Type B pancreatic cell (in vitro differentiated cells): ENCODE measurements at regions not wholly inside any gene's neighbourhood (a gene's known extent, or its start where the extent isn't known, plus 50 kb on each side); places are given as distances from the start of the nearest gene placed in this dataset.

Source experiments
- DNase-seq: peaks from one replicate; pipeline ENCODE4 v3.0.0; 2021; ENCODE audit warnings: mixed read lengths; ENCODE audit not compliant: unreplicated experiment; ENCODE audit errors: extremely low spot score
- H3K27ac Mint-ChIP-seq: 2 replicates; pipeline ENCODE4 v1.8.0; 2021; ENCODE audit warnings: mild to moderate bottlenecking, mixed read lengths
- H3K27me3 Mint-ChIP-seq: 2 replicates; pipeline ENCODE4 v1.8.0; 2021; ENCODE audit warnings: mixed read lengths
- H3K36me3 Mint-ChIP-seq: 2 replicates; pipeline ENCODE4 v1.8.0; 2021; ENCODE audit warnings: mixed read lengths
- H3K4me1 Mint-ChIP-seq: one replicate; pipeline ENCODE4 v1.8.0; 2021; ENCODE audit warnings: mixed read lengths; ENCODE audit not compliant: unreplicated experiment
- H3K4me3 Mint-ChIP-seq: 2 replicates; pipeline ENCODE4 v1.8.0; 2021; ENCODE audit warnings: mild to moderate bottlenecking, mixed read lengths
- H3K9me3 Mint-ChIP-seq: 2 replicates; pipeline ENCODE4 v1.8.0; 2021; ENCODE audit warnings: mixed read lengths
- TF ChIP-seq, protein P1 (sequence below): fragments of 200-600 bp; sonication (generic); conservative IDR thresholded peaks from 2 replicates; pipeline ENCODE4 v1.5.0; 2021; ENCODE audit warnings: antibody characterized with exemption, mild to moderate bottlenecking

- DNase-seq, result no peak
- H3K27ac Mint-ChIP-seq, result no peak overlapping the region
- H3K4me3 Mint-ChIP-seq, result no peak overlapping the region
- TF ChIP-seq, protein P1, sequence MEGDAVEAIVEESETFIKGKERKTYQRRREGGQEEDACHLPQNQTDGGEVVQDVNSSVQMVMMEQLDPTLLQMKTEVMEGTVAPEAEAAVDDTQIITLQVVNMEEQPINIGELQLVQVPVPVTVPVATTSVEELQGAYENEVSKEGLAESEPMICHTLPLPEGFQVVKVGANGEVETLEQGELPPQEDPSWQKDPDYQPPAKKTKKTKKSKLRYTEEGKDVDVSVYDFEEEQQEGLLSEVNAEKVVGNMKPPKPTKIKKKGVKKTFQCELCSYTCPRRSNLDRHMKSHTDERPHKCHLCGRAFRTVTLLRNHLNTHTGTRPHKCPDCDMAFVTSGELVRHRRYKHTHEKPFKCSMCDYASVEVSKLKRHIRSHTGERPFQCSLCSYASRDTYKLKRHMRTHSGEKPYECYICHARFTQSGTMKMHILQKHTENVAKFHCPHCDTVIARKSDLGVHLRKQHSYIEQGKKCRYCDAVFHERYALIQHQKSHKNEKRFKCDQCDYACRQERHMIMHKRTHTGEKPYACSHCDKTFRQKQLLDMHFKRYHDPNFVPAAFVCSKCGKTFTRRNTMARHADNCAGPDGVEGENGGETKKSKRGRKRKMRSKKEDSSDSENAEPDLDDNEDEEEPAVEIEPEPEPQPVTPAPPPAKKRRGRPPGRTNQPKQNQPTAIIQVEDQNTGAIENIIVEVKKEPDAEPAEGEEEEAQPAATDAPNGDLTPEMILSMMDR, result no peak
- H3K36me3 Mint-ChIP-seq, result no peaks in the 10 kb centered on the region
- H3K4me1 Mint-ChIP-seq, result no peaks in the 10 kb centered on the region
- H3K9me3 Mint-ChIP-seq, result no peaks in the 10 kb centered on the region
- peaks cover 3% of the 10 kb centered on the region for H3K27me3 Mint-ChIP-seq
Observed at GRCh38 chr22:47694536-47695130, 932.2 kb downstream of the TBC1D22A start.

GRCh38 chr22:47693606-47694005 is 931.2 kb downstream of the TBC1D22A start:
- Mint-ChIP-seq H3K27me3 (peaks cover 3% of the 10 kb centered on the region), H3K4me1 (no peaks in the 10 kb centered on the region), H3K36me3 (no peaks in the 10 kb centered on the region), H3K27ac (no peak overlapping the region), H3K9me3 (no peaks in the 10 kb centered on the region), H3K4me3 (no peak overlapping the region)
- TF ChIP-seq, protein P1, result no peak
- DNase-seq, result peak; percentile 37

DNA sequence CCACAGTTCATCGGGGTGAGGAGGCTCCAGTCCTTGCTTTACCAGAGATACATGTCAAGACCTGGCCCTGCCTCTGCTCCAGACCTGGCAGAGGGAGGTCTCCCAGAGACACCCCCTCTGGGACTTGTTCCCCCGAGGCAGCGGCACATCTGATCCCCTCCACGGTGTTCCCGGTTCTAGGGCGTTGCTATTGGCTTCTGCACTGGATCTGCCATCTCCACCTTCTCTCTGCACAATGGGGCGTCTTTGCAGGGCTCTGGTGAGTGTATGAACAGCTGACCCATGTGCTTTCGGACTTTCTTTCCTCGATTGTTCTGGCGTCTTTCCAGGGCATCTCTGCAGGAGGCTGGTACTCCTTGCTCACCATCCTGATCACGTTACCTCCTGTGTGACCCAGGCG is 930.4 kb downstream of the TBC1D22A start:
- peaks cover 3% of the 10 kb centered on the region for H3K27me3 Mint-ChIP-seq
- H3K4me3 Mint-ChIP-seq, result no peak overlapping the region
- H3K27ac Mint-ChIP-seq, result no peak overlapping the region
- H3K36me3 Mint-ChIP-seq, result no peaks in the 10 kb centered on the region
- H3K4me1 Mint-ChIP-seq, result no peaks in the 10 kb centered on the region
- TF ChIP-seq, protein P1, result no peak
- peak; percentile 48 for DNase-seq
- H3K9me3 Mint-ChIP-seq, result no peaks in the 10 kb centered on the region

GRCh38 chr22:47691152-47691895 is 928.9 kb downstream of the TBC1D22A start:
- Mint-ChIP-seq H3K4me1 (no peaks in the 10 kb centered on the region), H3K9me3 (no peaks in the 10 kb centered on the region), H3K4me3 (no peak overlapping the region), H3K27ac (no peak overlapping the region), H3K27me3 (peaks cover 3% of the 10 kb centered on the region), H3K36me3 (no peaks in the 10 kb centered on the region)
- peak; percentile 43 for DNase-seq
- TF ChIP-seq, protein P1, result no peak

DNA sequence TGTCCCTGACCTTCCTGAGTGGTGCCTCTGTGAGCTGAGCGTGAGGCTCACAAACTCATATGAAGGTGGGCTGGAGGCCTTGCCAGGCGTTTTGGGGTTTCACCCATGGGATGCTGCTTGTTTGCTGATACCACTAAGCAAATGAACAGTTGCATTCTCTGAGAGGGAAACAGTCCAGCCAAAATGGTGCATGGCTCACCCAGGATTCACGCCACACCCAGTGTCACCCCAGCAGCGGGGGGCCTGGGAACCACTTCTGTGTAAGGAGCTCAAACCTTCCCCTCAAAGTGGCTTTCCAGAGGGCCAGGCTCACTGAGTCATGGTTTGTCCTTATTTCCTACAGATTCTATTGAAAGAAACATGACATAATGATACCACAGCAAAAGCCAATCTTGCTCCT is 928.1 kb downstream of the TBC1D22A start:
- Mint-ChIP-seq H3K36me3 (no peaks in the 10 kb centered on the region), H3K4me3 (no peak overlapping the region), H3K4me1 (no peaks in the 10 kb centered on the region), H3K9me3 (no peaks in the 10 kb centered on the region), H3K27me3 (peaks cover 3% of the 10 kb centered on the region), H3K27ac (no peak overlapping the region)
- TF ChIP-seq, protein P1, result no peak
- peak; percentile 39 for DNase-seq
